ENCODE measurements at regions not wholly inside any gene's neighbourhood (a gene's known extent, or its start where the extent isn't known, plus 50 kb on each side); places are given as distances from the start of the nearest gene placed in this dataset.

DNA sequence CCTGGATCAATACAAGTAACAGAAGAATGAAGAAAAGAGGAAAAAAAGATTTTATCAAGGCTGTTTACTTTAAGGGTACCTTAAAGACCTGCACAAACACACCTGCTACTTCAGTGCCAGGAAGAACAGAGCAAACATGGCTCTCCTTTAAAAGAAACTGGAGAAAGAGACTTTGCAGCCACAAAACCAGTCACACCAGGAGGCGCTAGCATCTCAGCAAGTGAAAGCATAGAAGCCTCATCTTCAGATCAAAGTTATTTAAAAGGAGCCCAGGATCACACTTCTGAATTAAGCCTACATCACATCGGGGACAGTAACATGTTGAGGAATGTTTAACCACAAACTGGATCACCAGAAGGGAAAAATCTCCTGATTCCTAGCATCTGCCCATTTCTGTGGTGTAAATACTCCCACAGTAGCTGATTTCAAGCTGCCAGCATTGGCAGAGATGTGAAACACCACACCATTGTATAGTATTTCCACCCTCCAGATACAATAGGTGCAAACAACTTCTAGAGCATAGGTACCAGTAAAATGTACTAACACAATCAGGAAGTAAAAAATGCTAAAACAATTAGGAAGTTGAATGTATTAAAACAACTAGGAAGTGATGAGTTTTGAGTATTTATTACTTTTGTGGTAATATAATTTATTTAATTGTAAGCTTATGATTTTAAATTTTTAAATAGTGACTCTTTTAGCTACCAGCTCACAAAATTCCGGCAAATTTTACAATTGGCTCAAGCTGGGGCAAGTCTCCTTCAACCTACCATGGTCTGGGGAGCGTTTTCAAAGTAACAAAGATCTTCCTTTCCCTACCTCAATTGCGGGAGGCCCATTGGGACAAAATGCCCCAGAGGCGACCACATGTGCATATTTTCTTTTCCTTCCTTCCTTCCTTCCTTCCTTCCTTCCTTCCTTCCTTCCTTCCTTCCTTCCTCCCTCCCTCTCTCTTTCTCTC is 105.3 kb upstream of the CLDN14 start:
- TF ChIP-seq, protein P1, sequence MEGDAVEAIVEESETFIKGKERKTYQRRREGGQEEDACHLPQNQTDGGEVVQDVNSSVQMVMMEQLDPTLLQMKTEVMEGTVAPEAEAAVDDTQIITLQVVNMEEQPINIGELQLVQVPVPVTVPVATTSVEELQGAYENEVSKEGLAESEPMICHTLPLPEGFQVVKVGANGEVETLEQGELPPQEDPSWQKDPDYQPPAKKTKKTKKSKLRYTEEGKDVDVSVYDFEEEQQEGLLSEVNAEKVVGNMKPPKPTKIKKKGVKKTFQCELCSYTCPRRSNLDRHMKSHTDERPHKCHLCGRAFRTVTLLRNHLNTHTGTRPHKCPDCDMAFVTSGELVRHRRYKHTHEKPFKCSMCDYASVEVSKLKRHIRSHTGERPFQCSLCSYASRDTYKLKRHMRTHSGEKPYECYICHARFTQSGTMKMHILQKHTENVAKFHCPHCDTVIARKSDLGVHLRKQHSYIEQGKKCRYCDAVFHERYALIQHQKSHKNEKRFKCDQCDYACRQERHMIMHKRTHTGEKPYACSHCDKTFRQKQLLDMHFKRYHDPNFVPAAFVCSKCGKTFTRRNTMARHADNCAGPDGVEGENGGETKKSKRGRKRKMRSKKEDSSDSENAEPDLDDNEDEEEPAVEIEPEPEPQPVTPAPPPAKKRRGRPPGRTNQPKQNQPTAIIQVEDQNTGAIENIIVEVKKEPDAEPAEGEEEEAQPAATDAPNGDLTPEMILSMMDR (IDR thresholded peaks at IDR 0.05; ENCODE audit: low read depth, low read length, missing input control), result no peak
- TF ChIP-seq EGR1 (IDR thresholded peaks at IDR 0.05; ENCODE audit: low read depth in 2 of 2) (no peak), SP1 (IDR thresholded peaks at IDR 0.05) (no peak), TAF1 (conservative IDR thresholded peaks at IDR 0.05) (no peak), RXRA (IDR thresholded peaks at IDR 0.05) (no peak), RAD21 (IDR thresholded peaks at IDR 0.05) (no peak), NR2F2 (IDR thresholded peaks at IDR 0.05) (no peak), YY1 (IDR thresholded peaks at IDR 0.05) (no peak), HNF4A (conservative IDR thresholded peaks at IDR 0.05) (no peak), GABPA (IDR thresholded peaks at IDR 0.05 in 1 of 2, conservative IDR thresholded peaks at IDR 0.05 in 1 of 2) (no peak)

Measured in liver (tissue), 3 donors.